ENCODE measurements at regions not wholly inside any gene's neighbourhood (a gene's known extent, or its start where the extent isn't known, plus 50 kb on each side); places are given as distances from the start of the nearest gene placed in this dataset.

DNA sequence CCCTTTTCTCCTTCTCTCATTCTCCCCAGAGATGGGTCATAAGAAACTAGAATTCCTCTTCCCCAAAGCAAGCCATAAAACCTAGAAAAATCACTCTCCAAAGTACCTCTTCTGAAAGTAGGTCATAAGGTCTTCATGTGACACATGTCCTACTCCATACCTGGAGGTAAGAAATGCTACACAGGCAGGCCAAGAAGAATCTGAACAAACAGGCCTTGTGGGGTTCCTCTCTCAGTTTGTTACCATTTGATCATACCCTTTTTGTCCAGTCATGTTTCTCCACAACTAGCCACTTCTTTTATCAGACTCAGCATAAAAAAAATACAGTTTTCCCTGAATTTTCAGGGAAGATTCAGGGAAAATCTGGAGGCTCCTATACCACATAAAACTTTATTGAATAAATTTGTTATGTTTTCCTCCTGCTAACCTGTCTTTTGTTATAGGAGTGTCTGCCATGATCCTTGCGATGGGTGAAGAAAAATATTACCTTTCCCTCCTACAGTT lies 134.4 kb upstream of the LMO4 start:
- no peak for DNase-seq (ENCODE audit: low spot score)
- ATAC-seq: no peak

- DNase-seq (ENCODE audit: low spot score): no peak
- ATAC-seq: no peak
Observed at GRCh38 chr1:87194856-87195255, 133.8 kb upstream of the LMO4 start.

DNA sequence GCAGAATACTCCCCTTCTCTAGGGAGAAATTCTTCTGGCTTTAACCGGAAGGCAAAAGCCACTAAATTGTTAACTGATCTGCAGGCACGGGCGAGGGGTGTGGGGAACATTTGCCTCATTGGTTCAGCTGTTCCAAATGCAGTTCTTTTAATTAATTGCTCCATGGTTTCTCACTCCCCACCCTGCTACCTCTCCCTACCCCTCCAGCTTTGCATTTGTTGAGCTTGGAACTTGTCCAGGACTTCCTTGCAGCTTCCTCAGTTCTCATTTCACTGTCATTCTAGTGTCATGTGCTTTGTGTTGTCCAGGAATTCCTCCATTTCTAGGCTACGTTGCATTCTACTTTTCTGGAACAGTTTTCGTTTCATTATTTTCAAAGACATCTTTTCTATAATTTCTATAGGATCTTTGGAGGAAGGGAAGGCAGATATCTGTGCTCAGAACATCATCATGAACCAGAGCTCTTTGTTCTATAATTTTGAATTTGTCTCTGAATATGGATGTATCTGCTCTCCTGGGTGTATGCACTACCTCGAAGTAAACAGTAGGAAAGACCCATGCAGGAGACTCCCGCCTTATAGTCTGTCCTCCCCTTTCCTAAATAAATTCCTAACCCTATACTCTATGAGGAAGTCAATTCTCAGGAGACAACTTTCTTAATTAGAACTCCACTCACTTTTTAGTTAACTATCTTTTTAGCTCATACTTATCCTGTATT lies 132.4 kb upstream of the LMO4 start:
- ATAC-seq (no peak), DNase-seq (ENCODE audit: low spot score) (no peak)

- DNase-seq (ENCODE audit: low spot score) (no peak), ATAC-seq (no peak)
Observed at GRCh38 chr1:87197156-87197555, 131.5 kb upstream of the LMO4 start.

DNA sequence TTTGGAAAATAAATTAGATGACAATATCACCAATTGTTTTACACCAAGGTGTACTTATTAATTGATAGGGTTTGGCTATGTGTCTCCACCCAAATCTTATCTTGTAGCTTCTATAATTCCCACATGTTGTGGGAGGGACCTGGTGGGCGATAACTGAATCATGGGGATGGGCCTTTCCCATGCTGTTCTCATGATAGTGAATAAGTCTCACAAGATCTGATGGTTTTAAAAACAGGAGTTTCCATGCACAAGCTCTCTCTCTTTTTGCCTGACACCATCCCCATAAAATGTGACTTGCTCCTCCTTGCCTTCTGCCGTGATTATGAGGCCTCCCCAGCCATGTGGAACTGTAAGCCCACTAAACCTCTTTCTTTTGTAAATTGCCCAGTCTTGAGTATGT lies 131.0 kb upstream of the LMO4 start:
- DNase-seq (ENCODE audit: low spot score) (no peak), ATAC-seq (no peak)

DNA sequence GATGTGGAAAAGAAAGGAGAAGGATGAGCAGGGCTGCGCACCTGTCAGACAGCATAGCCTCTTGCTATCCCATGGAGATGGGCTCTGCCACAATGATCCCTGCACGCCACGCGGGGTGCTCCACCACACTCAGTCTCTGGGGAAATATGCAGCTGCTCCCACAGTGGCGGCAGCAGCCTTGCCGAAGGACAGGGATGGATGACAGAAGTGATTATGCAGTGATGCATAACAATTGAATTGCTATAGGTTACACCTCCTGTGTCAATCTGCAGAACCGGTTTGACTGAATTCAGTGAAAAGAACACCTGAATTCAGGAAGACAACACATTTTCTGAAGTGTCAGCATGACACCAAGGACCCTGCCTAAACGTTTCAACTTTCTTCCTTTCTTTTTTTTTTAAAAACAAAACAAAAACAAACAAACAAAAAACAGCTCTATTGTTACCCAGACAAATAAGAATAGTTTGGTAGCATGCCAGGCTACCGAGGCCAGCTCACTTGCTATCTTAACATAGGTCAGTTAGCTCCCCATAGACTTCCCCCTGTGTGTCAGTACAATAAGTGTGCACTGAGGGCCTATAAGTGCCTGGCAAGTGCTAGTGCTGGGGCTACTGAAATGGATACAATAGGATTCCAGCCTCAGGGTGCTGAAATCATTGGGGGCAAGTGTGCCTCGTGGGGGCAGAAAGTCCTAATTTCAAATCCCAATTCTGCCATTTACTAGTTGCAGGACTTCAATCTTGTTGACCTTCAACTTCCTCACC lies 127.6 kb upstream of the LMO4 start:
- ATAC-seq (no peak), DNase-seq (ENCODE audit: low spot score) (no peak)

DNA sequence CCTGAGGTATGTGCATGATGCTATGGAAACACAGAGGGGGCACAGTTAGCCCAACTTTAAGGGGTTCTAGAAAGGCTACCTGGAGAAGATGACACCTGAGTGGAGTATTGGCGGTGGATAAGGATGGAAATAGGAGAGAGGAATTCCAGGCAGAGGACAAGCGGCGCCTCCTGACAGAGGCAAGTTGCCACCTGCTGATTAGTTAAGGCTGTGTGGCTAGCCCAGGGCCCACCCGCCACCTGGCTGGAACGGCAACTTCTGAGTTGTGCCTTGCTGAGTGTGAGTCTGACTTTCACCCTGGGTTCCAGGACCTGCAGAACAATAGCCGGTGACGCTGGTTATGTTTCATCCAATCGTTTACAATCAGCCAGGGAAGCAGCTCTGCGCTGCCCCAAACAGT lies 126.9 kb upstream of the LMO4 start:
- DNase-seq (ENCODE audit: low spot score) (no peak), ATAC-seq (no peak)

- DNase-seq (ENCODE audit: low spot score): no peak
- no peak for ATAC-seq
Observed at GRCh38 chr1:87202451-87202850, 126.2 kb upstream of the LMO4 start.

DNA sequence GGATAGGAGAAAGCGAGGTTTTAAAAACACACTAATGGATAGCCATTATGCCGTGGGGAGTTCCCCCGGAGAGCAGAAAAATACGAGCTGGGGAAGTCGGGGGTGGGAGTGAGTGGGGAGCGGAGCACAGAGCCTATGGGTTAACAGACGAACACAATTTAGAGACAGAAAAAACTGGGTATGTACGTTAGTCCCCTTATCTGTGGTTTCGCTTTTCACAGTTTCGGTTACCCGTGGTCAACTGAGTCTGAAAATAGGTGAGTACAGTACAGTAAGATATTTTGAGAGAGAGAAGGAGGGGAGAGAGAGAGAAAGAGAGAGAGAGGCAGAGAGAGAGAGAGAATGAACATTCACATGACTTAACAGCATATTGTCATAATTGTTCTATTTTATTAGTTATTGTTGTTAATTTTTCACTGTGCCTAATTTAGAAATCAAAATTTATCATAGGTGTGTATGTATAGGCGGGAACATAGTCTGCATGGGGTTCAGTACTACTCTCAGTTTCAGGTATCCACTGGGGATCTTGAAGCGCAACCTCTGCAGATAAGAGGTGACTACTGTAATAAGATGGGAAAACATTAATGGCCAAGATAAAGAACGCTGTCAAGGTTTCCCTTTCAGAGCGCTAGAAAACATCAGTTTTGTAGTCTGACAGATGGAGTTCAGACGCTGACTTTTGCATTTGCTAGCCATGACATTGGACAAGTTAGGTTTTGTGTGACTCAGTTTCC lies 125.6 kb upstream of the LMO4 start:
- DNase-seq (ENCODE audit: low spot score): no peak
- ATAC-seq: no peak

GRCh38 chr1:87203904-87204303 lies 124.8 kb upstream of the LMO4 start:
- DNase-seq (ENCODE audit: low spot score): no peak

GRCh38 chr1:87204441-87204840 lies 124.2 kb upstream of the LMO4 start:
- no peak for DNase-seq (ENCODE audit: low spot score)
- no peak for ATAC-seq

More at GRCh38 chr1:87203904-87204303, 124.8 kb upstream of the LMO4 start:
- ATAC-seq: no peak

- DNase-seq (ENCODE audit: low spot score) (no peak), ATAC-seq (no peak)
Observed at GRCh38 chr1:87204921-87205320, 123.8 kb upstream of the LMO4 start.

GRCh38 chr1:87206044-87206831 lies 122.4 kb upstream of the LMO4 start:
- DNase-seq (ENCODE audit: low spot score): no peak
- no peak for ATAC-seq

DNA sequence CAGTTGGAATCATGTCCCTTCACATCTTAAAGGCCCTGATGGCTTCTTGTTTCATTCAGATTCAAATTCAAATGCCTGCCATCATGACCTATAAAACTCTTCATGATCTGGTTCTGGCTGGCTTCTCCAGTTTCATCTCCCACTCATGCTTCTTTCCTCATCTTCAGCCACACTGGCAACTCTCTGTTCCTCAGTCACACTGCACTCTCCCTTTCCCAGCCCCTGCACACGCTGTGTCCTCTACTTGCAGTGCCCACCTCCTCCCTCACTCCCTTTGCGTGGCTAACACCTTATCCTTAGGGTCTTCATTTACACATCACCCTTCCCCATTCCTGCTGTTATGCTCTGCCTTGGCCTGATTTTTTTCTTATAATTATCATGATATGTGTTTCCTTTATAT lies 120.6 kb upstream of the LMO4 start:
- no peak for DNase-seq (ENCODE audit: low spot score)

DNA sequence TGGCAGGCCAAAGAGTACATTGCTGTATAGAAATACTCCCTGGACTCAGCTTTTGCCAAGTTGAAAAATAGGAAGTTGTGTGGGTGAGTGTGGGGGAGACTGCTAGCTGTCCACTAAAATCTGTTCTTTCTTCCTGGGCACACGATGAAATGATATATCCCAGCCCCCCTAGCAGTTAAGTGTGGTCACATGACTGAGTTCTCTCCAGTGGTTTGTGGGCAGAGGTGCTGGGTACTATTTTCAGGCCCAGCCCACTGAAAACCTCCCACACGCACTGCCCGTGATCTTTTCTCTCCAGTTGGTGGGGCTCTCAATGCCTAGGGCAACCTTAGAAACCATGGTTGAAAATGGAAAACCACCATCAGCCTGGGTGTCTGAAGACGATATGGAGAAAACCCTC lies 119.7 kb upstream of the LMO4 start:
- ATAC-seq: no peak
- DNase-seq (ENCODE audit: low spot score): no peak

More for the DNA sequence above, 120.6 kb upstream of the LMO4 start:
- no peak for ATAC-seq

- ATAC-seq (no peak), DNase-seq (ENCODE audit: low spot score) (no peak)
Observed at GRCh38 chr1:87210151-87210550, 118.5 kb upstream of the LMO4 start.

- DNase-seq (ENCODE audit: low spot score): no peak
- ATAC-seq: no peak
Observed at GRCh38 chr1:87212431-87213134, 116.1 kb upstream of the LMO4 start.

DNA sequence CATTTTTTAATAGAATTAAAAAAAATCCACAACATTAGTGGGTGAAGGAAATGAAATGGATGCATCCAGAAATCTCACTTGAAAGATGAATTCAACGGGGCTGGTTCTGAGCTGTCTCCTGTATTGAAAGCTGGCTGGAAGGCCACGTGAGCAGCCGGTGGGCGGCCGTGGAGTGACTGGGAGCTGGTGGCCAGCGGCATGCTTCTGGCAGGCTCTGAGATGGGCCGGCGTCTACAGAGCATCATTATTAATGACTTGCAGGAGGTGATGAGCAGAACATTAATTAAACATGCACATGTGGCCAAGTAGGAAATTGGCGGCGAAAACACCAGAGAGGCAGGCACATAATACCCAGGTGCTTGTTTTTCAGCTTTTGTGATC lies 115.6 kb upstream of the LMO4 start:
- no peak for ATAC-seq
- no peak for DNase-seq (ENCODE audit: low spot score)

GRCh38 chr1:87215592-87215991 lies 113.1 kb upstream of the LMO4 start:
- ATAC-seq: no peak
- DNase-seq (ENCODE audit: low spot score): no peak

GRCh38 chr1:87218618-87219017 lies 110.1 kb upstream of the LMO4 start:
- DNase-seq (ENCODE audit: low spot score): no peak
- ATAC-seq: no peak

Measured in left lobe of liver (tissue), 2 donors.